Endothelial cell of umbilical vein (primary cell): ENCODE measurements at regions not wholly inside any gene's neighbourhood (a gene's known extent, or its start where the extent isn't known, plus 50 kb on each side); places are given as distances from the start of the nearest gene placed in this dataset.

Experiments used
- BruUV-seq: library from RNA; stranded (reverse); fragments of 400-500 nt; replicated peaks from 2 replicates; lab custom pipeline; 2021; lab: Mats Ljungman, UMichigan
- CTCF ChIA-PET: fragments of 300-600, 350-600 bp; sonication (Branson Sonifier 250); formaldehyde crosslinking; loops from one replicate; lab custom pipeline; 2021; ENCODE audit warnings: antibody characterized with exemption, inconsistent platforms; lab: Charles Lee
- POLR2A ChIA-PET: fragments of 300-600, 350-600 bp; sonication (Branson Sonifier 250); formaldehyde crosslinking; loops from one replicate; lab custom pipeline; 2021; ENCODE audit warnings: antibody characterized with exemption, inconsistent platforms; lab: Charles Lee
- DNase-seq: peaks from one replicate; pipeline ENCODE4 v3.0.0-alpha.2; 2011; ENCODE audit warnings: low read depth, low spot score
- FAIRE-seq: peaks from 2 replicates; lab custom pipeline; 2011; peaks lifted over from hg19 to GRCh38; lab: Jason Lieb, UNC
- H2AFZ ChIP-seq: 2 replicates; pipeline ENCODE4 v1.6.0; 2012; ENCODE audit warnings: low read depth, low read length, control low read depth, inconsistent platforms
- H3K27ac ChIP-seq: 2 replicates; pipeline ENCODE4 v1.5.1; 2011; ENCODE audit warnings: low read depth, mild to moderate bottlenecking, control low read depth, low read length, moderate library complexity; ENCODE audit not compliant: insufficient read depth
- H3K27me3 ChIP-seq, 2 experiments: 2 replicates each; pipeline versions ENCODE4 v1.6.0 to v1.6.1; 2011; ENCODE audit warnings: low read length in 2 of 2, mixed read lengths in 1 of 2; ENCODE audit not compliant: control insufficient read depth in 2 of 2, insufficient read depth in 2 of 2
- H3K36me3 ChIP-seq, 2 experiments: 2 replicates in 1 of 2; 3 replicates in 1 of 2; pipeline ENCODE4 v1.5.1; 2011; ENCODE audit warnings: low read length in 2 of 2, mild to moderate bottlenecking in 1 of 2, moderate library complexity in 1 of 2; ENCODE audit not compliant: control insufficient read depth in 2 of 2, insufficient read depth in 2 of 2; ENCODE audit errors: extremely low read depth in 1 of 2
- H3K4me1 ChIP-seq: 3 replicates; pipeline ENCODE4 v1.5.1; 2011; ENCODE audit warnings: mild to moderate bottlenecking, low read length; ENCODE audit not compliant: control insufficient read depth, insufficient read depth; ENCODE audit errors: extremely low read depth
- H3K4me2 ChIP-seq: 2 replicates; pipeline ENCODE4 v1.6.1; 2011; ENCODE audit warnings: low read length, control low read depth, mixed read lengths; ENCODE audit not compliant: insufficient read depth
- H3K4me3 ChIP-seq, 3 experiments: fragments of 200-600 bp in 1 of 3; sonication (generic), shearing (Covaris generic) in 1 of 3; replicated peaks in 1 of 3; 2 replicates each; pipeline ENCODE4 v1.5.1; 2011 to 2016; ENCODE audit warnings: control low read depth in 3 of 3, low read length in 3 of 3, mild to moderate bottlenecking in 2 of 3, inconsistent platforms in 1 of 3, low read depth in 1 of 3, moderate library complexity in 1 of 3; ENCODE audit not compliant: insufficient read depth in 1 of 3
- H3K79me2 ChIP-seq: 2 replicates; pipeline ENCODE4 v1.6.0; 2012; ENCODE audit warnings: low read length, inconsistent platforms; ENCODE audit not compliant: control insufficient read depth, insufficient read depth
- H3K9ac ChIP-seq: replicated peaks from 2 replicates; pipeline ENCODE3; 2011; ENCODE audit warnings: low read length, control low read depth; ENCODE audit not compliant: insufficient read depth; ENCODE audit errors: extremely low read depth
- H3K9me1 ChIP-seq: replicated peaks from 3 replicates; pipeline ENCODE4 v1.6.0; 2011; ENCODE audit warnings: mild to moderate bottlenecking, low read length; ENCODE audit not compliant: control insufficient read depth, insufficient read depth; ENCODE audit errors: extremely low read depth
- H3K9me3 ChIP-seq: replicated peaks from 2 replicates; pipeline ENCODE4 v1.5.1; 2012; ENCODE audit warnings: low read length, inconsistent platforms; ENCODE audit not compliant: control insufficient read depth, insufficient read depth
- H4K20me1 ChIP-seq: replicated peaks from 2 replicates; pipeline ENCODE3; 2011; ENCODE audit warnings: mild to moderate bottlenecking, low read length; ENCODE audit not compliant: control insufficient read depth, insufficient read depth; ENCODE audit errors: extremely low read depth
- EZH2 ChIP-seq: IDR thresholded peaks from 2 replicates; pipeline ENCODE4 v1.6.1; 2012; ENCODE audit warnings: borderline replicate concordance, low read depth, mild to moderate bottlenecking, moderate library complexity, low read length, inconsistent platforms; ENCODE audit not compliant: severe bottlenecking
- FOS ChIP-seq: IDR thresholded peaks from 2 replicates; pipeline ENCODE4 v1.6.1; 2011; ENCODE audit warnings: mild to moderate bottlenecking, low read length, moderate library complexity, borderline replicate concordance; ENCODE audit not compliant: insufficient read depth
- GATA2 ChIP-seq: IDR thresholded peaks from 2 replicates; pipeline ENCODE4 v1.7.0; 2011; ENCODE audit warnings: low read depth, mild to moderate bottlenecking, moderate library complexity, mixed read lengths, low read length; ENCODE audit not compliant: insufficient read length, insufficient read depth
- JUN ChIP-seq: IDR thresholded peaks from 2 replicates; pipeline ENCODE4 v1.6.1; 2011; ENCODE audit warnings: borderline replicate concordance, low read depth; ENCODE audit not compliant: insufficient read length, insufficient read depth
- MAX ChIP-seq: IDR thresholded peaks from 2 replicates; pipeline ENCODE4 v1.6.1; 2011; ENCODE audit not compliant: insufficient read depth, insufficient read length
- MYC ChIP-seq: IDR thresholded peaks from one replicate; pipeline ENCODE4 v1.6.1; 2011; ENCODE audit warnings: mild to moderate bottlenecking, low read depth, low read length
- POLR2A ChIP-seq: IDR thresholded peaks from 2 replicates; pipeline ENCODE4 v1.6.1; 2012; ENCODE audit warnings: low read depth, mild to moderate bottlenecking, control low read depth, low read length
- POLR2AphosphoS5 ChIP-seq: IDR thresholded peaks from 2 replicates; pipeline ENCODE4 v1.6.1; 2012; ENCODE audit warnings: low read depth, mild to moderate bottlenecking, control low read depth, low read length, moderate library complexity; ENCODE audit not compliant: insufficient read depth
- dilution Hi-C: fragments of 300-500 bp; cut with MboI; formaldehyde crosslinking; loops from one replicate; pipeline ENCODE4 v1.15.0; 2019; ENCODE audit warnings: low sequenced_read_pairs; ENCODE audit not compliant: extremely low pct_ligation_motif_present
- intact Hi-C: fragments of 100-400 bp; cut with micrococcal nuclease; formaldehyde crosslinking; loops from one replicate; pipeline ENCODE4 v1.10.0; 2022
- TF ChIP-seq, protein P1 (sequence below), 2 donors: IDR thresholded peaks; 1 replicate in 1 of 2; 2 replicates in 1 of 2; pipeline ENCODE4 v1.5.1; 2011; ENCODE audit warnings: low read length in 2 of 2, mild to moderate bottlenecking in 2 of 2, moderate library complexity in 2 of 2, control low read depth in 1 of 2, inconsistent platforms in 1 of 2, low read depth in 1 of 2; ENCODE audit not compliant: insufficient read depth in 1 of 2; ENCODE audit errors: extremely low read depth in 1 of 2

DNA sequence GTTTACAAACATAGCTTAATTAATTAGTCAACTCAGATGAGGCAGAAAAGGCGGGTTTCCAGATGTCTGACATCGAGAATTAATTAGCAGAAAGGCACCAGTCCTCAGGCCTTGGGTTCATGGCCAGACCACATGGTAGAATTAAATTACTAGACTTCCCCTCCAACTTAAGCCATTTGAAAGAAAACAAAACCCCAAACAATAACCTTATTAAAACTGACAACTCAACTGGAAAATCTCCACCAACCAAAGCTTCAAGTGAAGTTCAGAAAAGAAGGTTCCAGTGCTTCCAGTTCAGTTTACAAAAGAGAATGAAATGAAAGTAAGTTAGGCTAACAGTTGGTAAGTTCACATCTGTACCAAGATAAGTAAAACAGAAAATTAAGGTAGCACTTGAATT is 349.5 kb downstream of the GRIN2B start:
- H3K4me1 ChIP-seq: no peaks in the 10 kb centered on the region
- intact Hi-C loops (no loop called here), dilution Hi-C loops (no loop called here)
- no peak for TF ChIP-seq GATA2
- no peak for TF ChIP-seq JUN
- TF ChIP-seq MYC: no peak
- no peak for TF ChIP-seq FOS
- TF ChIP-seq POLR2A: no peak
- TF ChIP-seq EZH2: no peak
- no peaks in the 10 kb centered on the region for H3K79me2 ChIP-seq
- no peak overlapping the region for H3K4me3 ChIP-seq
- H3K9me1 ChIP-seq: no peaks in the 10 kb centered on the region
- H3K27me3 ChIP-seq: no peaks in the 10 kb centered on the region
- BruUV-seq: no TSS peak
- H3K9me3 ChIP-seq: no peaks in the 10 kb centered on the region
- FAIRE-seq (no peak), DNase-seq (no peak)
- CTCF ChIA-PET: no interaction called here
- no peak overlapping the region for H3K4me2 ChIP-seq
- POLR2A ChIA-PET: no interaction called here
- H3K36me3 ChIP-seq: no peaks in the 10 kb centered on the region
- H2AFZ ChIP-seq: no peak overlapping the region
- H3K9ac ChIP-seq: no peak overlapping the region
- H4K20me1 ChIP-seq: no peaks in the 10 kb centered on the region
- no peak overlapping the region for H3K27ac ChIP-seq

- Histone ChIP-seq H3K9me3 (no peaks in the 10 kb centered on the region), H3K4me3 (no peak overlapping the region), H3K4me1 (no peaks in the 10 kb centered on the region), H3K36me3 (no peaks in the 10 kb centered on the region), H3K27me3 (no peaks in the 10 kb centered on the region), H4K20me1 (no peaks in the 10 kb centered on the region), H2AFZ (no peak overlapping the region), H3K79me2 (no peaks in the 10 kb centered on the region), H3K27ac (no peak overlapping the region), H3K4me2 (no peak overlapping the region), H3K9me1 (no peaks in the 10 kb centered on the region), H3K9ac (no peak overlapping the region)
- DNase-seq (no peak), FAIRE-seq (no peak)
- dilution Hi-C loops: no loop called here
- ChIA-PET CTCF (no interaction called here), POLR2A (no interaction called here)
- BruUV-seq: no TSS peak
- TF ChIP-seq POLR2AphosphoS5 (no peak), MAX (no peak), MYC (no peak), FOS (no peak), EZH2 (no peak), GATA2 (no peak)
- TF ChIP-seq, protein P1, sequence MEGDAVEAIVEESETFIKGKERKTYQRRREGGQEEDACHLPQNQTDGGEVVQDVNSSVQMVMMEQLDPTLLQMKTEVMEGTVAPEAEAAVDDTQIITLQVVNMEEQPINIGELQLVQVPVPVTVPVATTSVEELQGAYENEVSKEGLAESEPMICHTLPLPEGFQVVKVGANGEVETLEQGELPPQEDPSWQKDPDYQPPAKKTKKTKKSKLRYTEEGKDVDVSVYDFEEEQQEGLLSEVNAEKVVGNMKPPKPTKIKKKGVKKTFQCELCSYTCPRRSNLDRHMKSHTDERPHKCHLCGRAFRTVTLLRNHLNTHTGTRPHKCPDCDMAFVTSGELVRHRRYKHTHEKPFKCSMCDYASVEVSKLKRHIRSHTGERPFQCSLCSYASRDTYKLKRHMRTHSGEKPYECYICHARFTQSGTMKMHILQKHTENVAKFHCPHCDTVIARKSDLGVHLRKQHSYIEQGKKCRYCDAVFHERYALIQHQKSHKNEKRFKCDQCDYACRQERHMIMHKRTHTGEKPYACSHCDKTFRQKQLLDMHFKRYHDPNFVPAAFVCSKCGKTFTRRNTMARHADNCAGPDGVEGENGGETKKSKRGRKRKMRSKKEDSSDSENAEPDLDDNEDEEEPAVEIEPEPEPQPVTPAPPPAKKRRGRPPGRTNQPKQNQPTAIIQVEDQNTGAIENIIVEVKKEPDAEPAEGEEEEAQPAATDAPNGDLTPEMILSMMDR (IDR thresholded peaks at IDR 0.05; ENCODE audit: extremely low read depth in 1 of 2, insufficient read depth in 1 of 2, low read depth in 1 of 2, low read length in 2 of 2): no peak
- intact Hi-C loops: no loop called here
These were observed 351.0 kb downstream of the GRIN2B start for GRCh38 chr12:13630354-13630753.
